ENCODE measurements at regions not wholly inside any gene's neighbourhood (a gene's known extent, or its start where the extent isn't known, plus 50 kb on each side); places are given as distances from the start of the nearest gene placed in this dataset.

GRCh38 chr6:7047128-7047527 is 60.6 kb upstream of the RREB1 start:
- Histone ChIP-seq H3K56ac (ENCODE audit: insufficient read length, low read depth, low read length) (no peak overlapping the region), H3K23me2 (ENCODE audit: insufficient read length, low read depth, low read length, poor library complexity, severe bottlenecking) (peaks cover 5% of the 10 kb centered on the region), H3K79me2 (ENCODE audit: insufficient read depth, low read length) (no peaks in the 10 kb centered on the region), H2BK12ac (ENCODE audit: insufficient read length, low read depth, low read length) (no peak overlapping the region), H3K18ac (ENCODE audit: insufficient read length, low read depth, low read length) (no peak overlapping the region), H3K4ac (ENCODE audit: low read depth, low read length) (no peak overlapping the region), H3T11ph (ENCODE audit: low read length) (no peak overlapping the region), H3K27ac (ENCODE audit: insufficient read length, low read depth, low read length) (no peak overlapping the region), H4K5ac (ENCODE audit: insufficient read length, low read depth, low read length) (no peak overlapping the region), H3K14ac (ENCODE audit: insufficient read depth, low read length) (no peak overlapping the region), H4K20me1 (ENCODE audit: control insufficient read depth, insufficient read depth, insufficient read length) (no peaks in the 10 kb centered on the region), H3K79me1 (ENCODE audit: insufficient read depth, low read depth, low read length, poor library complexity, severe bottlenecking) (no peaks in the 10 kb centered on the region), H3K4me2 (ENCODE audit: insufficient read depth, insufficient read length, low read length) (no peak overlapping the region), H2BK20ac (ENCODE audit: low read depth, low read length, poor library complexity, severe bottlenecking) (no peak overlapping the region), H2BK15ac (ENCODE audit: low read depth, low read length) (no peak overlapping the region), H4K8ac (replicated peaks; ENCODE audit: insufficient read length, low read depth, low read length) (no peak overlapping the region), H3K9me3 (ENCODE audit: control insufficient read depth, low read depth, low read length) (no peaks in the 10 kb centered on the region), H2AK5ac (ENCODE audit: insufficient read length, low read length) (no peak overlapping the region), H3K9ac (ENCODE audit: extremely low read depth, insufficient read length, low read length) (no peak overlapping the region), H2BK5ac (ENCODE audit: insufficient read length, low read length) (no peak overlapping the region), H4K91ac (ENCODE audit: insufficient read length, low read depth, low read length) (no peak overlapping the region), H3K4me1 (ENCODE audit: insufficient read depth, low read length) (no peaks in the 10 kb centered on the region; the same call in 1 of the 2 replicates), H2AFZ (ENCODE audit: low read length) (no peak overlapping the region), H2BK120ac (ENCODE audit: low read depth, low read length, poor library complexity, severe bottlenecking) (no peak overlapping the region), H3K23ac (ENCODE audit: insufficient read length, low read depth, low read length) (no peak overlapping the region), H3K27me3 (ENCODE audit: insufficient read depth, low read length) (no peaks in the 10 kb centered on the region)
- TF ChIP-seq CTCF (conservative IDR thresholded peaks at IDR 0.05) = no peak
- WGBS (ENCODE audit: extremely low coverage, insufficient read length, low lambda C conversion rate) = no CpG with 5 or more reads among the region's 1 CpG
- no peak overlapping the region for H3K4me3 Mint-ChIP-seq
- H3K4me1 Mint-ChIP-seq = peaks cover 13 to 16% of the 10 kb centered on the region in 2 experiments
- H3K27ac Mint-ChIP-seq = no peak overlapping the region
- no peaks in the 10 kb centered on the region for H3K9me3 Mint-ChIP-seq
- H3K36me3 Mint-ChIP-seq (ENCODE audit: insufficient read depth in 1 of 3, low read depth in 3 of 3) = no peaks in the 10 kb centered on the region
- no peak for DNase-seq
- peaks cover 22% of the 10 kb centered on the region for H3K27me3 Mint-ChIP-seq (ENCODE audit: low read depth)
